ENCODE measurements at regions not wholly inside any gene's neighbourhood (a gene's known extent, or its start where the extent isn't known, plus 50 kb on each side); places are given as distances from the start of the nearest gene placed in this dataset.

DNA sequence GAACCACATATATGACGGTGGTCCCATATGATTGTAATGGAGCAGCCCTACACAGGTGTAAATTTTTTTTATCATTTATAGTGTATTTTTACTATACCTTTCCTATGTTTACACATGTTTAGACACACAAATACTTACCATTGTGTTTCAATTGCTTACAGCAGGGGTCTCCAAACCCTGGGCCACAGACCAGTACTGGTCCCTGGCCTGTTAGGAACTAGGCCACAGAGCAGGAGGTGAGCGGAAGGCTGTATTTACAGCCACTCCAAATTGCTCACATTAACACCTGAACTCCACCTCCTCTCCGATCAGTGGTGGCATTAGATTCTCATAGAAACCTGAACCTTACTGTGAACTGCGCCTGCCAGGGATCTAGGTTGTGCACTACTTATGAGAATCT, 201.8 kb upstream of the NDST4 start:
- no peak overlapping the region for H3K14ac ChIP-seq (replicated peaks; ENCODE audit: low read depth, low read length)
- WGBS, 2 experiments (ENCODE audit: extremely low coverage in 2 of 2, insufficient read length in 1 of 2) = 80% methylated on average over 1 of the region's 4 CpGs; no CpG with 5 or more reads in 1 of the 2 experiments
- dilution Hi-C loops (cut with HindIII; ENCODE audit: low sequenced_read_pairs, unreplicated experiment) (no loop called here), intact Hi-C loops (cut with micrococcal nuclease) (no loop called here), in situ Hi-C loops (cut with MboI; ENCODE audit: low sequenced_read_pairs) (no loop called here)
- H2AK5ac ChIP-seq (ENCODE audit: low read depth, low read length) = no peak overlapping the region
- H3K23ac ChIP-seq (ENCODE audit: low read depth, low read length) = no peak overlapping the region
- no peak overlapping the region for H4K8ac ChIP-seq (ENCODE audit: low read depth in 2 of 2, low read length in 2 of 2)
- no peak overlapping the region for H4K5ac ChIP-seq (ENCODE audit: low read depth, low read length)
- no peaks in the 10 kb centered on the region for H3K9me3 ChIP-seq (ENCODE audit: control insufficient read depth, insufficient read depth, low read length)
- DNase-seq = no peak
- no peak overlapping the region for H3K27ac ChIP-seq (ENCODE audit: insufficient read depth, low read length)
- no peaks in the 10 kb centered on the region for H3K36me3 ChIP-seq (ENCODE audit: control insufficient read depth, insufficient read depth, low read length)
- H3K9ac ChIP-seq (ENCODE audit: low read depth, low read length) = no peak overlapping the region
- H4K20me1 ChIP-seq (ENCODE audit: insufficient read depth, low read length) = no peaks in the 10 kb centered on the region
- H3K9me1 ChIP-seq (ENCODE audit: insufficient read depth, low read length) = no peaks in the 10 kb centered on the region
- H2AFZ ChIP-seq (replicated peaks; ENCODE audit: low read length, poor library complexity) = no peak overlapping the region
- BruUV-seq (replicated peaks) = no TSS peak
- no peaks in the 10 kb centered on the region for H3K79me1 ChIP-seq (ENCODE audit: low read depth in 1 of 2, low read length in 2 of 2)
- no peak overlapping the region for H2AK9ac ChIP-seq (replicated peaks; ENCODE audit: low read depth, low read length, poor library complexity)
- H3K4ac ChIP-seq (ENCODE audit: low read depth, low read length) = no peak overlapping the region
- TF ChIP-seq NFE2L2 (IDR thresholded peaks at IDR 0.05; ENCODE audit: low read depth, low read length) = no peak
- no peak for TF ChIP-seq SMC3 (IDR thresholded peaks at IDR 0.05; ENCODE audit: low read depth, low read length)
- TF ChIP-seq, protein P1, sequence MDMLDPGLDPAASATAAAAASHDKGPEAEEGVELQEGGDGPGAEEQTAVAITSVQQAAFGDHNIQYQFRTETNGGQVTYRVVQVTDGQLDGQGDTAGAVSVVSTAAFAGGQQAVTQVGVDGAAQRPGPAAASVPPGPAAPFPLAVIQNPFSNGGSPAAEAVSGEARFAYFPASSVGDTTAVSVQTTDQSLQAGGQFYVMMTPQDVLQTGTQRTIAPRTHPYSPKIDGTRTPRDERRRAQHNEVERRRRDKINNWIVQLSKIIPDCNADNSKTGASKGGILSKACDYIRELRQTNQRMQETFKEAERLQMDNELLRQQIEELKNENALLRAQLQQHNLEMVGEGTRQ (IDR thresholded peaks at IDR 0.05; ENCODE audit: low read depth, low read length) = no peak
- no peak for TF ChIP-seq BHLHE40 (IDR thresholded peaks at IDR 0.05; ENCODE audit: low read depth, low read length)
- no peak for TF ChIP-seq MXI1 (IDR thresholded peaks at IDR 0.05; ENCODE audit: borderline replicate concordance, low read depth, low read length)
- no peak overlapping the region for H3K4me2 ChIP-seq (ENCODE audit: low read depth, low read length)
- no peak overlapping the region for H2BK5ac ChIP-seq (ENCODE audit: low read depth, low read length, poor library complexity, severe bottlenecking)
- no peaks in the 10 kb centered on the region for H3K4me1 ChIP-seq (ENCODE audit: control insufficient read depth, insufficient read depth, low read length)
- no peak overlapping the region for H3K56ac ChIP-seq (ENCODE audit: extremely low read depth, insufficient read depth, low read length)
- no peak for ATAC-seq (ENCODE audit: low read depth)
- no peak overlapping the region for H2BK15ac ChIP-seq (ENCODE audit: low read depth, low read length)
- H4K91ac ChIP-seq (ENCODE audit: insufficient read depth, low read depth, low read length) = no peak overlapping the region
- H2BK120ac ChIP-seq (ENCODE audit: low read depth, low read length) = no peak overlapping the region
- CTCF ChIA-PET = no interaction called here
- no peak overlapping the region for H3K4me3 ChIP-seq (ENCODE audit: insufficient read depth, low read depth, low read length)
- POLR2A ChIA-PET (ENCODE audit: unreplicated experiment) = no interaction called here
- no peak overlapping the region for H2BK20ac ChIP-seq (ENCODE audit: low read depth, low read length)
- no peaks in the 10 kb centered on the region for H3K27me3 ChIP-seq (ENCODE audit: control insufficient read depth, insufficient read depth, low read length)
- no peak overlapping the region for H3K18ac ChIP-seq (ENCODE audit: low read depth, low read length)

Measured in IMR-90 (cell line).